HG02943 (cell line): ENCODE measurements at regions not wholly inside any gene's neighbourhood (a gene's known extent, or its start where the extent isn't known, plus 50 kb on each side); places are given as distances from the start of the nearest gene placed in this dataset.
"Not testable (repeated sequence)": the region's sequence is repeated elsewhere in the genome, so short reads cannot be mapped to it uniquely, and the experiment has no call there.

ENCODE experiments used
- ATAC-seq: cut with Tn5 transposase; IDR thresholded peaks from one replicate; pipeline ENCODE4 v1.9.1; 2021; ENCODE audit warnings: mild to moderate bottlenecking, low read depth, moderate library complexity; ENCODE audit not compliant: unreplicated experiment

- ATAC-seq: no peak
These were observed 89.3 kb upstream of the PITRM1 start for GRCh38 chr10:3261921-3262320.

- no peak for ATAC-seq
These were observed 87.7 kb upstream of the PITRM1 start for GRCh38 chr10:3260066-3260834.

DNA sequence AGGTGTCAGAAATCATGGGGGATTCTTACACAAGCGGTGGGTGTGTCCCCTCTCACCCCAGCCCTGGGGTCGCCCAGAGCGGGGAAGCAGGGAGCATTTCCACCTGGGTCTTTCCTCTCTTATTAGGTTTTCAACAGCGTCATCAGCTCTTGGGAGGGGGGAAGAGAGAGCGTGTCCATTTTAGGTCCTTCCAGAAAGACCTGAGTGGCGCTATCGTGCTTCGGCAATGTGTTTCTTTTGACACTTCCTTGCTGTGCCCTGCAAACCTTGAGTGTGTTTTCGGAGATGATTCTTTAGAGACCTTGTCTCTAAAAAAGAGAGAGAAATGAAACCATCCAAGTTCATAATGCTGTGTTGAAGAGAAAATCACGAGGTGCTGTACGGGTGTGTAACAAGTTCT, 86.9 kb upstream of the PITRM1 start:
- ATAC-seq: no peak

- ATAC-seq: no peak
These were observed 85.8 kb upstream of the PITRM1 start for GRCh38 chr10:3258394-3258793.

GRCh38 chr10:3255616-3256015, 83.0 kb upstream of the PITRM1 start:
- ATAC-seq: no peak

- ATAC-seq: no peak
These were observed 82.5 kb upstream of the PITRM1 start for GRCh38 chr10:3255075-3255474.

GRCh38 chr10:3253974-3254373, 81.4 kb upstream of the PITRM1 start:
- not testable (repeated sequence) for ATAC-seq

DNA sequence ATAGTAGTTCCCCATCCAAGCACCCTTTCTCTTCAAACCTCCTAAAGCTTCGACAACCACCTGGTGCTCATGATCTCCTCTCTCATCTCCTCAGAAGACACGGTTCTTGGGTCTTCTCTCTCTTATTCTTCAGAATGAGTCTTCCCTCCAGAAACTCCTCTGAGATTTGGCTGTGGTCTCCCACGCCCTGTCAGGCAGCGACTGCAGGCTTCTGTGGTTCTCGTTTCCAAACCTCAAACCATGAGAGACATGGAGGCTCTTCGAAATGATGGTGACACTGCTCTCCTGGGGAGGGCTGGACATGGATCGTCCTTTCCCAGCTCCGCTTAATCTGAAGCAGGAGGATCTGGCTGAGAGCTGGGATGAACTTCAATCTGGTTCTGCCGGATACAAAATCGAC, 78.6 kb upstream of the PITRM1 start:
- ATAC-seq: no peak

GRCh38 chr10:3249307-3249889, 76.8 kb upstream of the PITRM1 start:
- ATAC-seq: no peak

DNA sequence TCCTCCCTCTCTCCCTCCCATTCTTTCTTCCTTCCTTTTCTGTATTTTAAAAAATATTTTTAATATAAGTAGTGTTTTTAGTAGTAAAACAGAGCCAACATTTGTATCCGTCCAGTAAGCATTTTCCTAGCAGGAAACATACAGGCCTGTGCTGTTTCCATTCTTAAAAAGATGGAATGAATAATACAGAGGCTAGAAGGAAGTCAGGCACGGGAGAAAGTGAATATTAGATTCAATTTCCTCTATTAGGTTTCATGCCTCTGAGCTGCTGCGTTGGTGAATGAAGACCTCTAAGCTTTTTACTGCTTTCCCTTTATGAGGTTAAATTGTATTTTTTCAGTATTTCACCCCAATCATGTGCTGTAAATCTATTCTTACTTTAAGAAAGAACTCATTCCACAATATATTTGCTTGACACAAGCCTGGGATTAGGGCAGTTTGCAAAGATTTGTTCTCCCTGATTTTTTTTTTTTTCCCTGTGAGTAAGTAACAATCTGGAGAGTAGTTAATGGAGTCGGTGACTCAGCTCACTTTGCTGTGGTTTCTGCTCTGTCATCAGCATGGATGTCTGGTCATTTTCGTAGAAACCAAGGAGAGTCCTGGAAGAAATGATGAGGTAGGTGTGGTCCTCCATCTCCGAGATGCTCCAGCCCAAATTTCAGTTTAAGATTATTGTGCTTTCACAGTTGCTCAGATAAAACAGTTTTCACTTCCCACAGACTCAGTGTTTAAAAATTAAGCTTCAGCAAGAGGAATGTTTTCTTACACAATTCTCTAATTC, 76.1 kb upstream of the PITRM1 start:
- no peak for ATAC-seq

- ATAC-seq: no peak
These were observed 72.8 kb upstream of the PITRM1 start for GRCh38 chr10:3245395-3245794.

DNA sequence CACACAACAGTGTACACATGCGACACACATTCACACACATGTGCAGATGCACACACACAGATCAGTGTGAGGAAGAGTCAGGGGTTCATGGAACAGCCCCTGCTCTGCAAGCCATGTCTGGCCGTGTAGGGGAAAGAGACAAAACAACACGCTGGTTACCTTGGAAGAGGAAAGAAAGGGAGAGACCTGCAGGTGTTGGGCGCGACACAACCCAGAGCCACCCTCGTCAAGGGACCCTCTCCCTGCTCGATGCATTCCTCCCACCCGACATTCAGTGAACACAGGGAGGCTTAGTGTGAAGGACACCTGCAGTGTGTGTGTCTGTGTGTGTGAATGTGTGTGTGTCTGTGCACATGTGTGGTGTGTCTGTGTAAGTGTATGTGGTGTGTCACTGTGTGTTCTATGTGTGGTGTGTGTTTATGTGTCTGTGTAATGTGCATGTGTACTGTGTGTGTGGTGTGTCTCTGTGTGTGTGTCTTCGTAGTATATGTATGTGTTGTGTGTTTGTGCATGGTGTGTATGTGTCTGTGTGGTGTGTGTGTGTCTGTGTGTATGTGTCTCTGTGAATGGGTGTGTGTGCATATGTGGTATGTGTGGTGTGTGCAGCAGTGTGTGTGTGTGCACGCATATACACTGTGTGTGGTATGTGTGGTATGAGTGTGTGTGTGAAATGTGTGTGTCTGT, 69.5 kb upstream of the PITRM1 start:
- ATAC-seq: no peak

- no peak for ATAC-seq
These were observed 68.8 kb upstream of the PITRM1 start for GRCh38 chr10:3241274-3241921.

DNA sequence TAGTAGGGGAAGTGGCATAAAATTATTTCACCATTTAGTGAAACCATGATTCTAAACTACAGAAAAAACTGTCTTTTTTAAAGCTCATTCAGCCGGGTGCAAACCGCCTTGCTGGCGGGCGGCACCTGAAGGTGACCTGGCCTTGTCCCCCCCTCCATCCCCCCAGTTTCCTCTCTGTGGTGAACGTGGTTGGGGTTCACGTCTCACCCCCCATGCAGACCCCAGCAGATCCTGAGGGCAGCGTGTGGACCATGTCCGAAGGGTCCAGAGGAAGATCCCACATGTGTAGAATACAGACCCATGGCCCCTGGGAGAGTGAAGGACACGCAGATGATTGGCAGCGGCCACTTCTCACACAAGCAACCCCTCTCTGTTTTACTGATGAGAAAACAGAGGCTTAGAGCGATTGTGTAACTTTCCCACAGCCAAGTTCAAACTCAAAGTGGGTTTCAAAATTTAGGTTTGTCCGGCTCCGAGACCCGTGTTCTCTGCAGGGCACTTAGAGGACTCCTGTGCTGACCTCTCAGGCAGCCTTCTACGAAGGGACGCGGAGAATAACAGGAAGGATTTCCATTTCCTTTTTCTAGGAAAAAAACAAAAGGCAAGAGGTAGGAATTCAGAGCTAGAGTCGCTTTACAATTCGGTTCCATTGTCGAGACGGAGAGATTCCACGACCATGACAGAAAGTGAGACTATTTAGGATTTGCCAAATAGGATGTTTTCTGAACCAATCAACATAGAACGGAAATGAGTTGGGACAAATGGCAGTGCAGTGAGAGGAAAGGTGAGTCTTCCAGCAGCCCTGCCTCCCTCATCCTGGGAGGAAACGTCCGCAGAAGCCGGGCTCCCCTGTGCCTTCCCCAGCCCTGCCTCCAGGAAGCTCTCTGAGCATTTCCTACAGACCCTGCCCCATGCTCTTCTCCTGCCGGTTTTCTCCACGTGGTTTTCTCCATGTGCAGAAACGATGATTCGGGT, 67.6 kb upstream of the PITRM1 start:
- ATAC-seq: no peak

DNA sequence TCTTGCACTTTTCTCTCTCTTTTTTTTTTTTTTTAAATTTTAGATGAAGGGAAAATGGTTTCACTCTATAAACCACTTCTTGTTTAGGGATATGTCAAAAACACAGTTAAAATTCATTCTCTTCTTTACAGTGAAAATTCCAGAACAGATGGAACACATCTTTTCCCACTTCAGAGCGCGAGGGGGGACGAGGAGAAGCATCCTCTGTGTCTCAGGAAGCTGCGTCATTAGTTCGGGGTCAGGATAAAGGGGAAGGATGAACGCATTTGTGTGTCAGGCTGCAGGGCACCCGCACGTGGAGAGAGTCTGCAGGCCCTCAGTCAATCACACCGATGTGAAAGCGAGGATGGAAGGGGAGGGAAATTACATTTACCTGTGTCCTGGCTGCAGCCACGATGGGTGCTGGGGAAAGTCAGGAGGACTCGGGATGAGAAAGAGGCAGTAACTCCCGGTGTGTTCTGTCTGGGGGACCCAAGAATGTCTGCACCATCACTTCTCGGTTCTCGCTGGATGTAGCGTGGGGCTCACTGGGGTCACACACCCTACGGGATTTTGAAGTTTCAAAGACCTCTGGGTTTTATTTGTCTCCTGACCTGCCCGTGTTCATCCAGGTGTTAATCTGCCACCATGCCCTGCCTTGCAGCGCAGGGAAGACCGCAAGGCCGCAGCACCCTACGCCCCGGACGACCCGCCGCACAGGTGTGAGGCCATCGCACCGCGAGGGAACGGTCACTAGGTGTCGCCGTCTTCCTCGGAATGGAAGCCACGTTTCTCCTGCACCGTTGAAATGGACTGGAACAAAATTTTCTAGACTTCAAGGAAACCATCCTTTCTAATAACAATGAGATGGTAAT, 66.7 kb upstream of the PITRM1 start:
- ATAC-seq: no peak

- no peak for ATAC-seq
These were observed 65.7 kb upstream of the PITRM1 start for GRCh38 chr10:3238115-3238871.

DNA sequence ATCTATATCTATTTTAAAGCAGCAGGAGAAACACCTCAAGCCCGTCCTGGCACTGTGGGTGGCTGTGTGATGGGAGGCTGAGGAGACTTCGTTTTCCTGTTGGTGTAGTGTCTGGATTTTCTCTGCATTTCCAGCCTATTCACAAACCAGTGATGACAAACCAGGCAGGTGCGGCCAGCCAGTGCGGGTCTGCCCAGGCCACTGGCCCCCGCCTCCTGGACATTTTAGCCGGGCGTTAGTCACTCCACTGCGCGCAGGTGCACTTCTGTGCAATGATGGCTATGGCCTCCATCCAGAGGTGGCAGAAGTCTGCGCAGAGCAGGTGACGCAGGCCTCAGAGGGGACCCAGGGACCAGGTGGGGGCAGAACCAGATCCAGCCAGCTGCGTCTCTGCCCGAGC, 64.9 kb upstream of the PITRM1 start:
- ATAC-seq: no peak
